Activated CD4-positive, alpha-beta T cell treated with anti-CD3 and anti-CD28 coated beads, Interleukin-2, Interleukin-4, amounts not matched to agents 100 ng/mL and 50 ng/mL, durations not matched to agents 16 hours and 8 hours (primary cell): ENCODE measurements at regions not wholly inside any gene's neighbourhood (a gene's known extent, or its start where the extent isn't known, plus 50 kb on each side); places are given as distances from the start of the nearest gene placed in this dataset.
"Not testable (repeated sequence)": the region's sequence is repeated elsewhere in the genome, so short reads cannot be mapped to it uniquely, and the experiment has no call there.

Experiments
- DNase-seq: peaks from one replicate; pipeline ENCODE4 v3.0.0-alpha.2; 2020; ENCODE audit warnings: low spot score

- not testable (repeated sequence) for DNase-seq
Measured at GRCh38 chr2:35441575-35441974, 914.0 kb upstream of the CRIM1 start.

GRCh38 chr2:35440308-35440707 lies 915.3 kb upstream of the CRIM1 start:
- DNase-seq, result not testable (repeated sequence)

GRCh38 chr2:35436893-35437292 lies 918.7 kb upstream of the CRIM1 start:
- not testable (repeated sequence) for DNase-seq

GRCh38 chr2:35428548-35428947 lies 927.0 kb upstream of the CRIM1 start:
- DNase-seq, result peak; percentile 11

GRCh38 chr2:35421485-35421884 lies 934.1 kb upstream of the CRIM1 start:
- no peak for DNase-seq

GRCh38 chr2:35417293-35417692 lies 938.3 kb upstream of the CRIM1 start:
- DNase-seq, result no peak

GRCh38 chr2:35416391-35417140 lies 939.0 kb upstream of the CRIM1 start:
- no peak for DNase-seq

- no peak for DNase-seq
Measured at GRCh38 chr2:35415942-35416341, 939.6 kb upstream of the CRIM1 start.

GRCh38 chr2:35415282-35415681 lies 940.3 kb upstream of the CRIM1 start:
- DNase-seq, result no peak

GRCh38 chr2:35410431-35411061 lies 945.0 kb upstream of the CRIM1 start:
- DNase-seq, result peak; percentile 39

- DNase-seq, result no peak
Measured at GRCh38 chr2:35409762-35410161, 945.8 kb upstream of the CRIM1 start.

- no peak for DNase-seq
Measured at GRCh38 chr2:35408320-35408719, 947.3 kb upstream of the CRIM1 start.

- no peak for DNase-seq
Measured at GRCh38 chr2:35391736-35392442, 963.7 kb upstream of the CRIM1 start.

GRCh38 chr2:35378791-35379190 lies 976.8 kb upstream of the CRIM1 start:
- DNase-seq, result no peak

GRCh38 chr2:35374845-35375244 lies 980.7 kb upstream of the CRIM1 start:
- no peak for DNase-seq

GRCh38 chr2:35365859-35366258 lies 989.7 kb upstream of the CRIM1 start:
- no peak for DNase-seq

GRCh38 chr2:35356332-35356731 lies 999.2 kb upstream of the CRIM1 start:
- no peak for DNase-seq

GRCh38 chr2:35355056-35355455 lies 1000.5 kb upstream of the CRIM1 start:
- DNase-seq, result no peak

- no peak for DNase-seq
Measured at GRCh38 chr2:35347561-35347960, 1008.0 kb upstream of the CRIM1 start.

- DNase-seq, result no peak
Measured at GRCh38 chr2:35343135-35343534, 1012.4 kb upstream of the CRIM1 start.

GRCh38 chr2:35339211-35339610 lies 1016.4 kb upstream of the CRIM1 start:
- no peak for DNase-seq

- no peak for DNase-seq
Measured at GRCh38 chr2:35337922-35338321, 1017.7 kb upstream of the CRIM1 start.

- DNase-seq, result no peak
Measured at GRCh38 chr2:35314049-35314448, 1041.5 kb upstream of the CRIM1 start.
